SK-N-SH (cell line): ENCODE measurements at regions not wholly inside any gene's neighbourhood (a gene's known extent, or its start where the extent isn't known, plus 50 kb on each side); places are given as distances from the start of the nearest gene placed in this dataset.

ENCODE experiments used
- CTCF ChIA-PET: fragments of 300-600, 350-600 bp; formaldehyde crosslinking; extraction: SDS; loops from one replicate; lab custom pipeline; 2021; lab: Yijun Ruan, JAX
- POLR2A ChIA-PET: fragments of 350-600 bp; sonication (Branson Sonifier 250); formaldehyde crosslinking; extraction: SDS; loops from one replicate; lab custom pipeline; 2020; ENCODE audit warnings: antibody characterized with exemption, inconsistent platforms; lab: Yijun Ruan, JAX
- DNase-seq: peaks from one replicate; pipeline ENCODE4 v3.0.0; 2012
- H2AFZ ChIP-seq: fragments of 200-600 bp; sonication (generic); 2 replicates; pipeline ENCODE4 v1.8.1; 2016; ENCODE audit warnings: antibody characterized with exemption, mild to moderate bottlenecking, low read depth
- H3F3A ChIP-seq: fragments of 200-600 bp; sonication (generic); replicated peaks from 2 replicates; pipeline ENCODE3; 2016; ENCODE audit warnings: antibody characterized with exemption, mild to moderate bottlenecking; ENCODE audit not compliant: insufficient read depth
- H3K27ac ChIP-seq, 2 experiments: fragments of 200-500 bp in 1 of 2; fragments of 200-600 bp in 1 of 2; sonication (Bioruptor generic) in 1 of 2; sonication (generic), shearing (Covaris generic) in 1 of 2; 2 replicates each; pipeline versions ENCODE4 v1.5.1 to v1.6.1; 2014 to 2016; ENCODE audit warnings: low read depth in 2 of 2, inconsistent platforms in 1 of 2, low read length in 1 of 2, mild to moderate bottlenecking in 1 of 2, mixed read lengths in 1 of 2
- H3K27me3 ChIP-seq: fragments of 200-600 bp; sonication (generic), shearing (Covaris generic); 2 replicates; pipeline ENCODE4 v1.6.1; 2016; ENCODE audit warnings: mixed run types; ENCODE audit not compliant: insufficient read depth
- H3K36me3 ChIP-seq, 2 experiments: fragments of 200-500 bp in 1 of 2; fragments of 200-600 bp in 1 of 2; sonication (Bioruptor generic) in 1 of 2; sonication (generic) in 1 of 2; replicated peaks in 1 of 2; 2 replicates each; pipeline versions ENCODE3 to v1.5.1; 2014 to 2016; ENCODE audit warnings: low read length in 1 of 2, mild to moderate bottlenecking in 1 of 2; ENCODE audit not compliant: insufficient read depth in 2 of 2, control insufficient read depth in 1 of 2
- H3K4me1 ChIP-seq, 2 experiments: fragments of 200-500 bp in 1 of 2; fragments of 200-600 bp in 1 of 2; sonication (Bioruptor generic) in 1 of 2; sonication (generic), shearing (Covaris generic) in 1 of 2; 2 replicates each; pipeline versions ENCODE4 v1.5.1 to v1.6.1; 2014 to 2016; ENCODE audit warnings: low read depth in 1 of 2, low read length in 1 of 2, mixed run types in 1 of 2; ENCODE audit not compliant: insufficient read depth in 2 of 2, control insufficient read depth in 1 of 2
- H3K4me2 ChIP-seq: fragments of 200-600 bp; sonication (generic), shearing (Covaris generic); 2 replicates; pipeline ENCODE4 v1.6.1; 2017; ENCODE audit warnings: mixed run types
- H3K4me3 ChIP-seq, 2 experiments: fragments of 200-500 bp in 1 of 2; fragments of 200-600 bp in 1 of 2; sonication (Bioruptor generic) in 1 of 2; sonication (generic), shearing (Covaris generic) in 1 of 2; 2 replicates each; pipeline versions ENCODE4 v1.5.1 to v1.8.1; 2014 to 2016; ENCODE audit warnings: low read depth in 2 of 2, inconsistent platforms in 1 of 2, low read length in 1 of 2, mild to moderate bottlenecking in 1 of 2, mixed read lengths in 1 of 2, moderate library complexity in 1 of 2
- H3K79me2 ChIP-seq: fragments of 200-600 bp; sonication (generic); 2 replicates; pipeline ENCODE4 v1.8.1; 2017; ENCODE audit warnings: mild to moderate bottlenecking; ENCODE audit not compliant: insufficient read depth
- H3K9ac ChIP-seq: fragments of 200-600 bp; sonication (generic); 2 replicates; pipeline ENCODE4 v1.6.1; 2017; ENCODE audit warnings: mixed run types
- H3K9me2 ChIP-seq: fragments of 200-600 bp; sonication (generic); 2 replicates; pipeline ENCODE4 v1.6.1; 2017; ENCODE audit warnings: mixed run types
- H3K9me3 ChIP-seq: fragments of 200-600 bp; sonication (generic); 2 replicates; pipeline ENCODE4 v1.6.1; 2017; ENCODE audit warnings: mixed run types, mild to moderate bottlenecking, moderate library complexity
- H4K20me1 ChIP-seq: fragments of 200-600 bp; sonication (generic); 2 replicates; pipeline ENCODE4 v1.6.1; 2017; ENCODE audit warnings: mild to moderate bottlenecking, mixed run types; ENCODE audit not compliant: insufficient read depth
- EP300 ChIP-seq, 2 experiments: IDR thresholded peaks; 2 replicates each; pipeline versions ENCODE4 v1.4.0 to v1.6.1; 2012; ENCODE audit warnings: borderline replicate concordance in 1 of 2, low read depth in 1 of 2, low read length in 1 of 2
- EZH2phosphoT487 ChIP-seq: fragments of 200-600 bp; sonication (generic); IDR thresholded peaks from 2 replicates; pipeline ENCODE4 v1.6.1; 2017; ENCODE audit warnings: low read depth, mixed run types, mild to moderate bottlenecking, antibody characterized with exemption, moderate library complexity, borderline replicate concordance
- FOSL2 ChIP-seq: IDR thresholded peaks from 2 replicates; pipeline ENCODE4 v1.4.0; 2012; ENCODE audit warnings: low read depth, mild to moderate bottlenecking, moderate library complexity, borderline replicate concordance
- FOXJ3 ChIP-seq: sonication (generic); formaldehyde crosslinking; IDR thresholded peaks from 2 replicates; pipeline ENCODE4 v1.5.1; 2020; ENCODE audit warnings: mild to moderate bottlenecking, missing genetic modification reagents
- FOXM1 ChIP-seq: IDR thresholded peaks from 2 replicates; pipeline ENCODE4 v1.4.0; 2012; ENCODE audit warnings: low read depth, mild to moderate bottlenecking
- GABPA ChIP-seq: IDR thresholded peaks from 2 replicates; pipeline ENCODE4 v1.4.0; 2012; ENCODE audit warnings: low read depth, mild to moderate bottlenecking
- GATA2 ChIP-seq: sonication (generic); formaldehyde crosslinking; IDR thresholded peaks from 2 replicates; pipeline ENCODE4 v1.5.0; 2020; ENCODE audit warnings: mild to moderate bottlenecking, missing genetic modification reagents
- MEF2A ChIP-seq: IDR thresholded peaks from 2 replicates; pipeline ENCODE4 v1.4.0; 2012; ENCODE audit warnings: low read depth, borderline replicate concordance
- NFIC ChIP-seq: IDR thresholded peaks from 2 replicates; pipeline ENCODE4 v1.4.0; 2012; ENCODE audit warnings: borderline replicate concordance
- RCOR1 ChIP-seq: fragments of 150-350 bp; IDR thresholded peaks from 2 replicates; pipeline ENCODE4 v1.6.1; 2017; ENCODE audit warnings: antibody characterized with exemption, low read length
- RXRA ChIP-seq: IDR thresholded peaks from 2 replicates; pipeline ENCODE4 v1.4.0; 2012; ENCODE audit warnings: low read depth, mild to moderate bottlenecking, borderline replicate concordance
- TAF1 ChIP-seq: IDR thresholded peaks from 2 replicates; pipeline ENCODE4 v1.6.1; 2012; ENCODE audit warnings: low read depth, mild to moderate bottlenecking, low read length, moderate library complexity, borderline replicate concordance
- TCF12 ChIP-seq: IDR thresholded peaks from 2 replicates; pipeline ENCODE4 v1.4.0; 2012
- WGBS: methylation state at CpG from one replicate; pipeline ENCODE4 v1.1.6; 2017; ENCODE audit warnings: low lambda C conversion rate; 5-methylcytosine and 5-hydroxymethylcytosine counted together
- TF ChIP-seq, protein P1 (sequence below): fragments of 150-350 bp; IDR thresholded peaks from 2 replicates; pipeline ENCODE4 v1.6.1; 2017; ENCODE audit warnings: antibody characterized with exemption, low read length, low read depth, borderline replicate concordance
- TF ChIP-seq, protein P2 (sequence below): IDR thresholded peaks from 2 replicates; pipeline ENCODE4 v1.6.1; 2012; ENCODE audit warnings: mild to moderate bottlenecking, low read depth, low read length, moderate library complexity
- TF ChIP-seq, protein P3 (sequence below): IDR thresholded peaks from 2 replicates; pipeline ENCODE4 v1.4.0; 2012; ENCODE audit warnings: low read depth, borderline replicate concordance
- TF ChIP-seq, protein P4 (sequence below): IDR thresholded peaks from 2 replicates; pipeline ENCODE4 v1.4.0; 2012; ENCODE audit warnings: low read depth, borderline replicate concordance

DNA sequence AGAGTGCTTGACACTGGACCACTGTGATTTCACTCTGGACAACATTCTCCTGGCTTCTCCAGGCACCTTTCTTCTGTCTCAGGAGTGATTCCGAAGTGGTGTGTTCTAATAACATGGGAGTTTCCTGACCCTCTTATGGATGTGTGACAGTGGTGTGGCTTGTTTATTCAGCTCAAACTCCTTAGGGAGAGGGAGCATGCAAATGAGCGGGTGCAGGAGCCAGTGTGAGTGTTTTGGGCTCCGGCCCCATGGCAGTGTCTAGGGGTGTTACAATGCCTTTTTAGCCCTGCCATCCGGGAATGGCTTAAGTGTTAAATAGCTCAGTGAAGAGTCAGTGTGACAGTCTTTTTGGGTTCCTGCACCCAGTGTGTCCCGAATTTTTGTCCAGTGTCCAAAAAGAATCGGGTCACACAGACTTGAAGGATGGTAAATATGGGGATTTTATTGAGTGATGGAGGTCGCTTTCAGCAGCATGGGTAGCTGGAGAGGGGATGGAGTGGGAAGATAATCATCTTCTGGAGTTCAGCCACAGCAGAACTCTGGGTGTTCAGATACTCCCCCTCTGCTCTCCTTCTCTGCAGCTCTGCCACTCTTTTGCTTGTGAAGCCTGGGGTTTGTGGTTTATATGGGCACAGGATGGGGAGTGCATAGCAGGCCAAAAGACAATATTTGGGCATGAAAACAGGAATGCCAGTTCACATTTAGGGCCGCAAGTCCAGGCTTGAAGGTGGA is 928.9 kb upstream of the CITED2 start:
- Histone ChIP-seq H3K27me3 (no peaks in the 10 kb centered on the region), H3K27ac (no peak overlapping the region), H3K36me3 (no peaks in the 10 kb centered on the region), H3K4me2 (no peak overlapping the region), H3K9ac (no peak overlapping the region), H2AFZ (no peak overlapping the region), H3K9me3 (no peaks in the 10 kb centered on the region), H3K79me2 (no peaks in the 10 kb centered on the region), H3F3A (no peaks in the 10 kb centered on the region), H3K4me1 (no peaks in the 10 kb centered on the region), H4K20me1 (no peaks in the 10 kb centered on the region), H3K4me3 (no peak overlapping the region), H3K9me2 (no peaks in the 10 kb centered on the region)
- DNase-seq: no peak
- ChIA-PET POLR2A (no interaction called here), CTCF (interaction anchor here (1.1 kb wide), 1 partner anchor 28 kb away, joined by 3 read pairs; no protein-coding TSS in a partner anchor)
- TF ChIP-seq EP300 (IDR thresholded peaks at IDR 0.05; ENCODE audit: borderline replicate concordance in 1 of 2, low read depth in 1 of 2, low read length in 1 of 2) (no peak), GATA2 (no peak), RXRA (no peak), RCOR1 (no peak), NFIC (no peak), MEF2A (no peak), GABPA (no peak), FOXM1 (no peak), TCF12 (no peak), TAF1 (no peak), FOSL2 (no peak), FOXJ3 (CRISPR knock-in tag) (no peak), EZH2phosphoT487 (no peak)
- TF ChIP-seq, protein P1, sequence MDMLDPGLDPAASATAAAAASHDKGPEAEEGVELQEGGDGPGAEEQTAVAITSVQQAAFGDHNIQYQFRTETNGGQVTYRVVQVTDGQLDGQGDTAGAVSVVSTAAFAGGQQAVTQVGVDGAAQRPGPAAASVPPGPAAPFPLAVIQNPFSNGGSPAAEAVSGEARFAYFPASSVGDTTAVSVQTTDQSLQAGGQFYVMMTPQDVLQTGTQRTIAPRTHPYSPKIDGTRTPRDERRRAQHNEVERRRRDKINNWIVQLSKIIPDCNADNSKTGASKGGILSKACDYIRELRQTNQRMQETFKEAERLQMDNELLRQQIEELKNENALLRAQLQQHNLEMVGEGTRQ: no peak
- TF ChIP-seq, protein P2, sequence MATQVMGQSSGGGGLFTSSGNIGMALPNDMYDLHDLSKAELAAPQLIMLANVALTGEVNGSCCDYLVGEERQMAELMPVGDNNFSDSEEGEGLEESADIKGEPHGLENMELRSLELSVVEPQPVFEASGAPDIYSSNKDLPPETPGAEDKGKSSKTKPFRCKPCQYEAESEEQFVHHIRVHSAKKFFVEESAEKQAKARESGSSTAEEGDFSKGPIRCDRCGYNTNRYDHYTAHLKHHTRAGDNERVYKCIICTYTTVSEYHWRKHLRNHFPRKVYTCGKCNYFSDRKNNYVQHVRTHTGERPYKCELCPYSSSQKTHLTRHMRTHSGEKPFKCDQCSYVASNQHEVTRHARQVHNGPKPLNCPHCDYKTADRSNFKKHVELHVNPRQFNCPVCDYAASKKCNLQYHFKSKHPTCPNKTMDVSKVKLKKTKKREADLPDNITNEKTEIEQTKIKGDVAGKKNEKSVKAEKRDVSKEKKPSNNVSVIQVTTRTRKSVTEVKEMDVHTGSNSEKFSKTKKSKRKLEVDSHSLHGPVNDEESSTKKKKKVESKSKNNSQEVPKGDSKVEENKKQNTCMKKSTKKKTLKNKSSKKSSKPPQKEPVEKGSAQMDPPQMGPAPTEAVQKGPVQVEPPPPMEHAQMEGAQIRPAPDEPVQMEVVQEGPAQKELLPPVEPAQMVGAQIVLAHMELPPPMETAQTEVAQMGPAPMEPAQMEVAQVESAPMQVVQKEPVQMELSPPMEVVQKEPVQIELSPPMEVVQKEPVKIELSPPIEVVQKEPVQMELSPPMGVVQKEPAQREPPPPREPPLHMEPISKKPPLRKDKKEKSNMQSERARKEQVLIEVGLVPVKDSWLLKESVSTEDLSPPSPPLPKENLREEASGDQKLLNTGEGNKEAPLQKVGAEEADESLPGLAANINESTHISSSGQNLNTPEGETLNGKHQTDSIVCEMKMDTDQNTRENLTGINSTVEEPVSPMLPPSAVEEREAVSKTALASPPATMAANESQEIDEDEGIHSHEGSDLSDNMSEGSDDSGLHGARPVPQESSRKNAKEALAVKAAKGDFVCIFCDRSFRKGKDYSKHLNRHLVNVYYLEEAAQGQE: no peak
- TF ChIP-seq, protein P3, sequence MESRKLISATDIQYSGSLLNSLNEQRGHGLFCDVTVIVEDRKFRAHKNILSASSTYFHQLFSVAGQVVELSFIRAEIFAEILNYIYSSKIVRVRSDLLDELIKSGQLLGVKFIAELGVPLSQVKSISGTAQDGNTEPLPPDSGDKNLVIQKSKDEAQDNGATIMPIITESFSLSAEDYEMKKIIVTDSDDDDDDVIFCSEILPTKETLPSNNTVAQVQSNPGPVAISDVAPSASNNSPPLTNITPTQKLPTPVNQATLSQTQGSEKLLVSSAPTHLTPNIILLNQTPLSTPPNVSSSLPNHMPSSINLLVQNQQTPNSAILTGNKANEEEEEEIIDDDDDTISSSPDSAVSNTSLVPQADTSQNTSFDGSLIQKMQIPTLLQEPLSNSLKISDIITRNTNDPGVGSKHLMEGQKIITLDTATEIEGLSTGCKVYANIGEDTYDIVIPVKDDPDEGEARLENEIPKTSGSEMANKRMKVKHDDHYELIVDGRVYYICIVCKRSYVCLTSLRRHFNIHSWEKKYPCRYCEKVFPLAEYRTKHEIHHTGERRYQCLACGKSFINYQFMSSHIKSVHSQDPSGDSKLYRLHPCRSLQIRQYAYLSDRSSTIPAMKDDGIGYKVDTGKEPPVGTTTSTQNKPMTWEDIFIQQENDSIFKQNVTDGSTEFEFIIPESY: no peak
- TF ChIP-seq, protein P4, sequence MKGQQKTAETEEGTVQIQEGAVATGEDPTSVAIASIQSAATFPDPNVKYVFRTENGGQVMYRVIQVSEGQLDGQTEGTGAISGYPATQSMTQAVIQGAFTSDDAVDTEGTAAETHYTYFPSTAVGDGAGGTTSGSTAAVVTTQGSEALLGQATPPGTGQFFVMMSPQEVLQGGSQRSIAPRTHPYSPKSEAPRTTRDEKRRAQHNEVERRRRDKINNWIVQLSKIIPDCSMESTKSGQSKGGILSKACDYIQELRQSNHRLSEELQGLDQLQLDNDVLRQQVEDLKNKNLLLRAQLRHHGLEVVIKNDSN: no peak
- 90% methylated on average over 7 of the region's 8 CpGs for WGBS
